ENCODE measurements at regions not wholly inside any gene's neighbourhood (a gene's known extent, or its start where the extent isn't known, plus 50 kb on each side); places are given as distances from the start of the nearest gene placed in this dataset.
"Not testable (repeated sequence)": the region's sequence is repeated elsewhere in the genome, so short reads cannot be mapped to it uniquely, and the experiment has no call there.

DNA sequence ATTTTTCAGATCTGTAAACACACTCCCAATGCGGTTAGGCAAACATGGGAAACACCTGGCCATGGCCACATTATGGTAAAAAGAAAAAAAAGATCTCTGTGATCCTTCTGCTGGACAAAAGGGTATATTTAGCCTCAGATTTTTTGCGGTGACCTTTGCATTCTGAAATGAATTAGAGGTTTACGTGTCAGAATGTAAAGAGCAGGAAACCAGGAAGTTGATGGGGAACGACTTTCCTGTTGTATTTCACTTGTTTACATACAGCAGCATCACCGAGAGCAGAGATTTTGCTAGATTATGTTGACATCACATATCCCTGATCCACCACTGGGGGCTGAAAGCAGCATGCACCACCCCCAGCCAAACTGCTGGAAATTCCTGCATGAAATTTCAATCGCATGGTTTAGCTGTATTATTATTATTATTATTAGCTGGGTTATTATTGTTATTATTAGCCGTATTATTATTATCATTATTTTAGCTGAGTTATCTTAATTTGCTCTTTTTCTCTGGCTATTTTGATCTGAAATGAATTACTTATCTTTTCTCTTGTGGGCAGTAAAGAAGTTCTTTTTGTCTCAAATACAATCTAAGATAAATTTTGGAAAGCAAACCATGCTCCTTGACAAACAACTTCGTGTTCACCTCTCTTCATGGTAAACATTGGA is 189.4 kb downstream of the ZFP64 start:
- CTCF ChIA-PET = no interaction called here
- intact Hi-C loops (cut with DNase I, micrococcal nuclease) = no loop called here
- POLR2A ChIA-PET = no interaction called here

DNA sequence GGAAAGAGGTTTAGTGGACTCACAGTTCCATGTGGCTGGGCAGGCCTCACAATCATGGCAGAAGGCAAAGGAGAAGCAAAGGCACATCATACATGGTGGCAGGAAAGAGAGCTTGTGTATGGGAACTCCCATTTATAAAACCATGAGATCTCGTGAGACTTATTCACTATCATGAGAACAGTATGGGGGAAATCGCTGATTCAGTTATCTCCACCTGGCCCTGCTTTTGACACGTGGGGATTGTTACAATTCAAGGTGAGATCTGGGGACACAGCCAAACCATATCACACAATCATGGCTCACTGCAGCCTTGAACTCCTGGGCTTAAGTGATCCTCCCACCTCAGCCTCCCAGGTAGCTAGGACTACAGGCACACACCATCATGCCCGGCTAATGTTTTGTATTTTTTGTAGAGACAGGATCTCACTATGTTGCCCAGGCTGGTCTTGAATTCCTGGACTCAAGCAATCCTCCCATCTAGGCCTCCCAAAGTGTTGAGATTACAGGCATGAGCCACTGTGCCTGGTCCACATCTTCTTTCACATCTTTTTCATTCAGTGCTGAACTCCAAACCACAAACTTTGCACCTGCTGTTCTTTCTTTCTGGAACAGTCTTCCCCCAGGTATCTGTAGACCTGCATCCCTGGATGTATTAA is 194.2 kb downstream of the ZFP64 start:
- H3K36me3 Mint-ChIP-seq (ENCODE audit: low read depth); H3K27ac ChIP-seq (ENCODE audit: low read depth in 1 of 2, low read length in 2 of 2); H3K4me3 ChIP-seq (ENCODE audit: low read length); H3K4me1 ChIP-seq (ENCODE audit: insufficient read depth, low read length); CTCF ChIA-PET; H3K36me3 ChIP-seq (ENCODE audit: insufficient read depth, low read length); H3K27ac Mint-ChIP-seq; intact Hi-C loops (cut with DNase I, micrococcal nuclease); H3K27me3 ChIP-seq (ENCODE audit: control insufficient read depth in 1 of 2, insufficient read depth in 2 of 2, low read length in 2 of 2); ATAC-seq (ENCODE audit: poor library complexity); POLR2A ChIA-PET; DNase-seq; H3K9me3 ChIP-seq (ENCODE audit: control insufficient read depth in 1 of 2, insufficient read depth in 1 of 2, low read length in 2 of 2); H3K4me3 Mint-ChIP-seq; H3K4me1 Mint-ChIP-seq (ENCODE audit: low read depth); H3K9me3 Mint-ChIP-seq: not testable (repeated sequence)
- peaks cover 15% of the 10 kb centered on the region for H3K27me3 Mint-ChIP-seq

More for the DNA sequence above, 189.4 kb downstream of the ZFP64 start:
- Histone ChIP-seq H3K27me3 (ENCODE audit: control insufficient read depth in 1 of 2, insufficient read depth in 2 of 2, low read length in 2 of 2) (peaks cover 0 to 8% of the 10 kb centered on the region in 2 experiments), H3K27ac (ENCODE audit: low read depth in 1 of 2, low read length in 2 of 2) (no peak overlapping the region), H3K4me1 (ENCODE audit: insufficient read depth, low read length) (no peaks in the 10 kb centered on the region), H3K4me3 (ENCODE audit: low read length) (no peak overlapping the region), H3K9me3 (ENCODE audit: control insufficient read depth in 1 of 2, insufficient read depth in 1 of 2, low read length in 2 of 2) (no peaks in the 10 kb centered on the region), H3K36me3 (ENCODE audit: insufficient read depth, low read length) (no peaks in the 10 kb centered on the region)
- Mint-ChIP-seq H3K4me3 (no peak overlapping the region), H3K27me3 (peaks cover 26% of the 10 kb centered on the region), H3K36me3 (ENCODE audit: low read depth) (no peaks in the 10 kb centered on the region), H3K27ac (no peak overlapping the region), H3K4me1 (ENCODE audit: low read depth) (no peaks in the 10 kb centered on the region), H3K9me3 (no peaks in the 10 kb centered on the region)
- TF ChIP-seq, protein P1, sequence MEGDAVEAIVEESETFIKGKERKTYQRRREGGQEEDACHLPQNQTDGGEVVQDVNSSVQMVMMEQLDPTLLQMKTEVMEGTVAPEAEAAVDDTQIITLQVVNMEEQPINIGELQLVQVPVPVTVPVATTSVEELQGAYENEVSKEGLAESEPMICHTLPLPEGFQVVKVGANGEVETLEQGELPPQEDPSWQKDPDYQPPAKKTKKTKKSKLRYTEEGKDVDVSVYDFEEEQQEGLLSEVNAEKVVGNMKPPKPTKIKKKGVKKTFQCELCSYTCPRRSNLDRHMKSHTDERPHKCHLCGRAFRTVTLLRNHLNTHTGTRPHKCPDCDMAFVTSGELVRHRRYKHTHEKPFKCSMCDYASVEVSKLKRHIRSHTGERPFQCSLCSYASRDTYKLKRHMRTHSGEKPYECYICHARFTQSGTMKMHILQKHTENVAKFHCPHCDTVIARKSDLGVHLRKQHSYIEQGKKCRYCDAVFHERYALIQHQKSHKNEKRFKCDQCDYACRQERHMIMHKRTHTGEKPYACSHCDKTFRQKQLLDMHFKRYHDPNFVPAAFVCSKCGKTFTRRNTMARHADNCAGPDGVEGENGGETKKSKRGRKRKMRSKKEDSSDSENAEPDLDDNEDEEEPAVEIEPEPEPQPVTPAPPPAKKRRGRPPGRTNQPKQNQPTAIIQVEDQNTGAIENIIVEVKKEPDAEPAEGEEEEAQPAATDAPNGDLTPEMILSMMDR (IDR thresholded peaks at IDR 0.05) = no peak
- ATAC-seq (ENCODE audit: poor library complexity) (no peak), DNase-seq (no peak)

DNA sequence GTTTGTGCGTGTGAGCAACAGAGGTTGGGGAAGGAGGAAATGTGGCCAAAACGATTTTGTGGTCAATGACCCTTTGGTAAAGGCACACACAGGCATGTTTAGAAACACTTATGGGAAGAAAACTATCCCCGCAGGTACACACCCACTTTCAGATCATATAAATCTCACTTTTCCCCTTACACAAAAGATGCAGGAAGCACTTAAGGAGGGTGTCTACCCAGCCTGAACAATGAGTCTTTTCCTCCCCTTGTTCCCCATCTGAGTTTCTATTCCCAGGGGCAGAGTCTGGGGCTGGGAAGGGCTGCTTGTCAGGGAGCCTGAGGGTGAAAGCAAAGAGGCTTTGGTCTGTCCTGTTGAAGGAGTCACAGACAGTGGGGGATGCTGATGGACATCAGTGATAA is 193.2 kb upstream of the SALL4 start:
- POLR2A ChIA-PET = no interaction called here
- no peaks in the 10 kb centered on the region for H3K36me3 ChIP-seq (ENCODE audit: insufficient read depth, low read length)
- no peaks in the 10 kb centered on the region for H3K9me3 ChIP-seq (ENCODE audit: control insufficient read depth in 1 of 2, insufficient read depth in 1 of 2, low read length in 2 of 2)
- no peaks in the 10 kb centered on the region for H3K9me3 Mint-ChIP-seq
- no peak overlapping the region for H3K27ac ChIP-seq (ENCODE audit: low read depth in 1 of 2, low read length in 2 of 2)
- H3K4me1 Mint-ChIP-seq (ENCODE audit: low read depth) = no peaks in the 10 kb centered on the region
- no peaks in the 10 kb centered on the region for H3K4me1 ChIP-seq (ENCODE audit: insufficient read depth, low read length)
- no peak overlapping the region for H3K27ac Mint-ChIP-seq
- DNase-seq (no peak), ATAC-seq (ENCODE audit: poor library complexity) (no peak)
- no peaks in the 10 kb centered on the region for H3K27me3 ChIP-seq (ENCODE audit: control insufficient read depth in 1 of 2, insufficient read depth in 2 of 2, low read length in 2 of 2)
- H3K4me3 ChIP-seq (ENCODE audit: low read length) = no peak overlapping the region
- TF ChIP-seq, protein P1 (IDR thresholded peaks at IDR 0.05) = no peak
- H3K4me3 Mint-ChIP-seq = no peak overlapping the region
- no peaks in the 10 kb centered on the region for H3K36me3 Mint-ChIP-seq (ENCODE audit: low read depth)
- CTCF ChIA-PET = no interaction called here
- intact Hi-C loops (cut with DNase I, micrococcal nuclease) = no loop called here
- H3K27me3 Mint-ChIP-seq = peaks cover 7% of the 10 kb centered on the region
